ENCODE measurements at regions not wholly inside any gene's neighbourhood (a gene's known extent, or its start where the extent isn't known, plus 50 kb on each side); places are given as distances from the start of the nearest gene placed in this dataset.

- no peak for DNase-seq (ENCODE audit: low spot score)
- H3K27me3 Mint-ChIP-seq (ENCODE audit: low read depth) = peaks cover 18% of the 10 kb centered on the region
- H3K36me3 Mint-ChIP-seq (ENCODE audit: low read depth) = no peaks in the 10 kb centered on the region
- no peak overlapping the region for H3K27ac Mint-ChIP-seq (ENCODE audit: unreplicated experiment)
- peaks cover 12% of the 10 kb centered on the region for H3K4me1 Mint-ChIP-seq (ENCODE audit: low read depth)
- no peak overlapping the region for H3K4me3 Mint-ChIP-seq (ENCODE audit: unreplicated experiment)
- TF ChIP-seq CTCF (IDR thresholded peaks at IDR 0.05) = no peak
- peaks cover 9% of the 10 kb centered on the region for H3K9me3 Mint-ChIP-seq (ENCODE audit: low read depth)
These were observed 89.3 kb upstream of the SIM2 start for GRCh38 chr21:36609654-36610053.

GRCh38 chr21:36610201-36610600, 88.7 kb upstream of the SIM2 start:
- DNase-seq (ENCODE audit: low spot score) = no peak
- Mint-ChIP-seq H3K27me3 (ENCODE audit: low read depth) (peaks cover 16% of the 10 kb centered on the region), H3K4me1 (ENCODE audit: low read depth) (peaks cover 12% of the 10 kb centered on the region), H3K36me3 (ENCODE audit: low read depth) (no peaks in the 10 kb centered on the region), H3K27ac (ENCODE audit: unreplicated experiment) (no peak overlapping the region), H3K9me3 (ENCODE audit: low read depth) (peaks cover 9% of the 10 kb centered on the region), H3K4me3 (ENCODE audit: unreplicated experiment) (no peak overlapping the region)
- TF ChIP-seq CTCF (IDR thresholded peaks at IDR 0.05) = no peak

- TF ChIP-seq CTCF (IDR thresholded peaks at IDR 0.05) = no peak
- Mint-ChIP-seq H3K4me3 (ENCODE audit: unreplicated experiment) (no peak overlapping the region), H3K27ac (ENCODE audit: unreplicated experiment) (no peak overlapping the region), H3K9me3 (ENCODE audit: low read depth) (peaks cover 9% of the 10 kb centered on the region), H3K27me3 (ENCODE audit: low read depth) (peaks cover 13% of the 10 kb centered on the region), H3K36me3 (ENCODE audit: low read depth) (no peaks in the 10 kb centered on the region), H3K4me1 (ENCODE audit: low read depth) (peaks cover 12% of the 10 kb centered on the region)
- DNase-seq (ENCODE audit: low spot score) = no peak
These were observed 88.0 kb upstream of the SIM2 start for GRCh38 chr21:36610935-36611334.

- H3K27me3 Mint-ChIP-seq (ENCODE audit: low read depth) = peaks cover 13% of the 10 kb centered on the region
- no peak for TF ChIP-seq CTCF (IDR thresholded peaks at IDR 0.05)
- H3K4me1 Mint-ChIP-seq (ENCODE audit: low read depth) = peaks cover 12% of the 10 kb centered on the region
- H3K4me3 Mint-ChIP-seq (ENCODE audit: unreplicated experiment) = no peak overlapping the region
- H3K36me3 Mint-ChIP-seq (ENCODE audit: low read depth) = no peaks in the 10 kb centered on the region
- no peak for DNase-seq (ENCODE audit: low spot score)
- H3K9me3 Mint-ChIP-seq (ENCODE audit: low read depth) = peaks cover 9% of the 10 kb centered on the region
- H3K27ac Mint-ChIP-seq (ENCODE audit: unreplicated experiment) = no peak overlapping the region
These were observed 87.5 kb upstream of the SIM2 start for GRCh38 chr21:36611379-36611778.

GRCh38 chr21:36613059-36613458, 85.9 kb upstream of the SIM2 start:
- no peak overlapping the region for H3K4me3 Mint-ChIP-seq (ENCODE audit: unreplicated experiment)
- peaks cover 13% of the 10 kb centered on the region for H3K9me3 Mint-ChIP-seq (ENCODE audit: low read depth)
- H3K27ac Mint-ChIP-seq (ENCODE audit: unreplicated experiment) = no peak overlapping the region
- peaks cover 19% of the 10 kb centered on the region for H3K27me3 Mint-ChIP-seq (ENCODE audit: low read depth)
- TF ChIP-seq CTCF (IDR thresholded peaks at IDR 0.05) = no peak
- peaks cover 5% of the 10 kb centered on the region for H3K36me3 Mint-ChIP-seq (ENCODE audit: low read depth)
- H3K4me1 Mint-ChIP-seq (ENCODE audit: low read depth) = peaks cover 12% of the 10 kb centered on the region
- DNase-seq (ENCODE audit: low spot score) = no peak

Data from chondrocyte (in vitro differentiated cells).